ENCODE measurements at regions not wholly inside any gene's neighbourhood (a gene's known extent, or its start where the extent isn't known, plus 50 kb on each side); places are given as distances from the start of the nearest gene placed in this dataset.
"Not testable (repeated sequence)": the region's sequence is repeated elsewhere in the genome, so short reads cannot be mapped to it uniquely, and the experiment has no call there.

DNA sequence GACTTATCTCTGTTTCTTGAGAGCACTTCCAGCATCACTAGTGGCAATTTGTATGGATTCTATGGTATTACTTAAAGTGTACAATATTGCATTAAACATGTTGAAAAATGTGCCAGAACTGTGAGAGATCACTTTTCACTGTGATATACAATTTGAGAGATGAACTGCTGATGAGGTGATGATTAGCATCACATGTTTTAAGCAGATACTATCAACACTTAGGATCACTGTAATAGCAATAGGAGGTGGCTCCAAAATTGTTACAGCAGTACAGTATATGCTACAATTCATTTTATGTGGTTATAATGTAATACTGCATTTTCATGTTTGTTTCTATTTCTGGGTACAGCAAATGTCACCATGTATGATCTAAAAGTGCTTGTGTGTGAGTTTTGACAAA is 570.0 kb downstream of the PTPRC start:
- DNase-seq (ENCODE audit: low read depth in 2 of 2), result no peak

DNA sequence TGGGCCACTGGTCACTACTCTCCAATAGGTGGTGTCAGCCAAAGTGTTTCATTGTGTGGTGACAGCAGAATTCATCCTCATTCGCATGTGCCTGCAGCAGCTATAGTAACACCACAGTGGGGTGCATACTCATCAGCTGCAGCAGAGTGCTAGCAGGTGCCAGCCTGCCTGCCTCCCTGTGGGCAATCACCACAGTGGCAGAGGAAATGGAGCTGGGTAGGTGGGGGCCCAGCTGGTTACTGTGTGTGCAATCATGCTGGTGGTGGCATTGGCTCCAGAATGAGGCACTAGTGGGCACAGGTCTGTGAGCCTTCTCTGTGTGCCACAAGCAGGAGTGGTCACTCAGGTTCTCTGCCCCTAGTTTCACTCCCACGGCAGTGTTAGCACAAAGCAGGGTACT is 579.2 kb downstream of the PTPRC start:
- DNase-seq (ENCODE audit: low read depth in 2 of 2), result no peak

- DNase-seq (ENCODE audit: low read depth in 2 of 2), result no peak
These were observed 579.7 kb downstream of the PTPRC start for GRCh38 chr1:199218533-199218932.

DNA sequence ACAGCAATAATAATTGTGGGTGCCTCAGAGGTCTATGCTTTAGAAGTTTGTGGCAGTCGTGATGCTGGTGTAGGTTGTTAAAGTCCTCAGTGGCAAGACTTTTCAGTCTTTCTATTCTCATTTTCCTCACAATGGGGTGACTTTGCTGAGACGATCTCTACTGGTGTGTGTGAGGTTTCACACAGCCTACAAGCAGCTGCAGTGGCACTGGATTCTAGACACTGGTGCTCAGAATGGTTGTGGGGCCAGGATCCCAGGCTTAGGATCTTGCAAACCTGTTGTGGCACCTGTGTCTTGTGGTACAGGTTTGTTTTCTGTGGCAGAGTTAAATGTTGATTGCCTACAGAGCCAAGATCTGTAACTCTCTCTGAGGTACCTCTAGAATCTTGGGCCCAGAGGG is 581.2 kb downstream of the PTPRC start:
- DNase-seq (ENCODE audit: low read depth in 2 of 2), result no peak

DNA sequence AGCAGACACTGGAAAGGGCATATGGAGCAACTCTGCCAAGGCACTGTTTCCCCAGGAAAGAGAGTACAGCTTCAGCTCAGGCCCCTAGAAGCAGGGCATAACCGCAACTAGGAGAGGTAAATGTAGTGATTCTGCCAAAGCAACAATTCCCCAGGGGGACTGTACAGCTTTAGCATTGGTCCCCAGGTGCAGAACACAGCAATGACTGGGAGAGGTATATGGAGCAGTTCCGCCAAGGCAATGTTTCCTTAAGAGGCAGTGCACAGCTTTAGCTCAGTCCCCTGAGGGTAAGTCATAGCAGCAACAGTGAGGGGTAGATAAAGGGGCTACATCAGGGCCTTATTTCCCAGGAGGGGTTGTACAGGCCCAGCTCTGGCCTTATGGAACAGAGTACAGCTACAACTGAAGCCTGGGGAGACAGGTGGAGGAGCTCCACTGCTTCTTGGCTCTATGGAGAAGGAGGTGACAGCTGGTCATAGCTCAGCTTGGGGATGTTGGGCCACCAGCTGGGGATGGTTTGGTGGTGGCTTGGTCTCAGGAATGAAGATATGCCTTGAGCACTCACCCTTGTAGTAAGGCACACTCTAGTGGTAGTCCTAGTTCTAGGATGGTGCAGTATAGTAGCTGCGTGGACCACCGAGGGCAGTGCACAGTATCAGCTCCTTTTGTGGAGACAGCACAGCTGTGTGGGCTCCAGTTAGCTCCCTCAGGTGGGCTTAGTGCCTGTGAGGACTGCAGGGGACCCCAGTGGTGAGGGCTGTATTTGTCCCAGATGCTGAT is 582.7 kb downstream of the PTPRC start:
- DNase-seq (ENCODE audit: low read depth in 2 of 2), result no peak

GRCh38 chr1:199223936-199224335 is 585.1 kb downstream of the PTPRC start:
- no peak for DNase-seq (ENCODE audit: low read depth in 2 of 2)

GRCh38 chr1:199226163-199226562 is 587.3 kb downstream of the PTPRC start:
- no peak for DNase-seq (ENCODE audit: low read depth in 2 of 2)

GRCh38 chr1:199242147-199242546 is 603.3 kb downstream of the PTPRC start:
- no peak for DNase-seq (ENCODE audit: low read depth in 2 of 2)

DNA sequence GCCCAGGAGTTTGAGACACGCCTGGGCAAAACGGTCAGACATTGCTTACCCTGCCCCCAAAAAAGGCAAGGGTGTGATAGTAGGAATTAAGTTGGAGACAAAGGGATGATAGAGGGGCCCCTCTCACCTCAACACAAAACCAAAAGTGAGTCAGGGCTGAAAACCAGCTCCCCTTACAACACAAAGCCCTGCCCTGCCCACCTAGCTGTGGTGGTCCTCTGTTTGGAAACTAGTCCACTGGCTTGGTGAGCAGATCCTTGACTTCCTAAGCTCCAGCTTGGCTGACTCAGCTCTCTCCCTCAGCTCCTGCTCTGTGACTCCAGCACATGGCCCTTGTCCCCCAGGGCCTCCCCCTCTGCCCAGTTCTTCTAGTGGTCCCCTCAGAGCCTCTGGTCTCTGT is 603.8 kb downstream of the PTPRC start:
- DNase-seq (ENCODE audit: low read depth in 2 of 2), result no peak

- peak; percentile 53 to 55 for DNase-seq (ENCODE audit: low read depth in 2 of 2)
These were observed 604.7 kb downstream of the PTPRC start for GRCh38 chr1:199243423-199244061.

- no peak for DNase-seq (ENCODE audit: low read depth in 2 of 2)
These were observed 607.1 kb downstream of the PTPRC start for GRCh38 chr1:199245946-199246345.

DNA sequence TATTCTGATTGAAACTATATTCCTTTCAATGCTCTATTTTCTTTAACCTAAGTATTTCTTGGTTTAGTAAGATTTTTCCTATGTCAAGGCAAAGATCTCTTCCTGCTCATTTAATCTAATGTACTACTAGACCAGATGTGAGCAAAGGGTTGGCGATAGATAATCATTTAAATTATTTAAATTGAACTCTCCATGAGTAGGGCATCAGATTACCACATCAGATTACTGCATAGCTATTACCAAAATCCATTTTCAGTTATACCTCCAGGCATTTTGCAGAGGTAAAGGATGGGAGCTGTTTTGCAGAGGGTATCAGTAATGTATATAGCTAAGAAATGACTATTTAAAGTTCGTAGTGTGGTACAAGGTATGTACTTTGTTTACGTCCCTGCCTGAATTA is 607.9 kb downstream of the PTPRC start:
- DNase-seq (ENCODE audit: low read depth in 2 of 2), result no peak

GRCh38 chr1:199247891-199248290 is 609.1 kb downstream of the PTPRC start:
- DNase-seq (ENCODE audit: low read depth in 2 of 2), result no peak

- DNase-seq (ENCODE audit: low read depth in 2 of 2), result not testable (repeated sequence)
These were observed 615.2 kb downstream of the PTPRC start for GRCh38 chr1:199254040-199254439.

- DNase-seq (ENCODE audit: low read depth in 2 of 2), result no peak
These were observed 622.5 kb downstream of the PTPRC start for GRCh38 chr1:199261328-199261727.

DNA sequence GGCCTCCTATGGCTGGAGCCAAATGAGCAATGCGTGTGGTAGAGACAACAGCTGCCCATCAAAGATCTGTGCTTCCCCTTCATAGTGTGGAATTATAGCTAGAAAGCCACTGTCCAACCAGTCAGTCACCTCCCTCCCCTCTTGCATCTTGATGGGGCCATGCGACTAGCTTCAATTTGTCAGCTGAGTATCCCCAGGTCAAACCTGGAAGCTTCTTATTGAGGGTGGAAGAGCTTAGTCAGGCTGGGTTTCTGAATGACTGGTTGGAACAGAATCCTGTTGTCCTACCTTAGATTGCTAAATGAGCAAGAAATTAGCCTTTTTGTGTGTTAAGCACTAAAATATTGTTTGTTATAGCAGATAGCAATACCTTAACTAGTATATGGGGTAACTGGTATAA is 625.4 kb downstream of the PTPRC start:
- no peak for DNase-seq (ENCODE audit: low read depth in 2 of 2)

DNA sequence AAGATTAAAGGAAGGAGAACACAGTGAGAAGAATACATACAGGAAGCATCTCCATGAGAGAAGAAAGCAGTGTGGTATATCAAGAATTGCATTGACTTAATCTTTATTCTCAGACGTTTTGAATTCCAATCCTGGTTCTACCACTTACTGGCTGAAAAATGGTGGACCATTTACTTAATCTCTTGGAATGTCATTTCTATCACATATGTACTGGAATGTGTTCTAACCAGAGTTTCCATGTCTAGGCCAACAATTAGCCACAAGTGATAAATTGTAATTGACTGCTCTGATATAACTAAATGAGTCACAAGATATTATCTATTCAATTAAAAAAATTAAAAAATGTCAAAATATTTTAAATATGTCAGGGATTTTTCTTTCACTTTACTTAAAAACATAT is 626.1 kb downstream of the PTPRC start:
- DNase-seq (ENCODE audit: low read depth in 2 of 2), result no peak

GRCh38 chr1:199265319-199265718 is 626.5 kb downstream of the PTPRC start:
- no peak for DNase-seq (ENCODE audit: low read depth in 2 of 2)

DNA sequence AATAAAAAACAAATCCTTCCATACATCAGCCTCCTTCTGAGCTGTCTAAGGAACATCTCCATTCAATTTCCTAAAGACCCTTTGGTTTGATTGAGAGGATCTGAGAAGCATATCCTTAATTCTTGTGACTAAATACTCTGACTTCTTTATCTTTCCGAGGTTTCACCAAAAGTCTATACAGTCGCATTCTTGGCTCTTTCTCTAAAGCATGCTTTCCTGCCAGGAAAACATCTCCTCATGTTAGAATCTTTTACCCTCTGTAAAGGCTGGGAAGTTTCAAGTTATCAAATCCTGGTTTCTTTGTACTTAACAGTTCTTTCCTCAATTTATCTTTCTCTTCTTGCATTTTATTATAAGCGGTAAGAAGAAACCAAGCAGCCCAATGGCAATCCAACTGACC is 630.4 kb downstream of the PTPRC start:
- no peak for DNase-seq (ENCODE audit: low read depth in 2 of 2)

DNA sequence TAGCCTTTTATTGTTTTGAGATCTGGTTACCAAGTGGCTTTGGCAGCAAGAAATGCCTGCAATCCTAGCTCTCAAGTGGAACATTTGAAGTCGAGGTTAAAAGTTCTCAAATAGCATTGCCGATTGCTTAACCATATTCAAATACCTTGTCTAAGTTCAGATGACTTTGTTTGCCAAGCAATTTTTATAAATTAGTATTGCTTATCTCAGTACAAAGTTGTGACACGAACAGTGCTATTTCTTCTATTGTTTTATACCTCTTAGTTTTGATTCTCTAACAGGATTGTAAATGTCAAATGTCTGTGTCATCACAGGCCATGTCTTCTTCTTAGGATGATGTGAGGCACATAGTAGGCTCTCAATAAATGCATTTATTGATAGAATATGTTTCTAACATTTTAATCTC is 633.3 kb downstream of the PTPRC start:
- DNase-seq (ENCODE audit: low read depth in 2 of 2), result no peak

DNA sequence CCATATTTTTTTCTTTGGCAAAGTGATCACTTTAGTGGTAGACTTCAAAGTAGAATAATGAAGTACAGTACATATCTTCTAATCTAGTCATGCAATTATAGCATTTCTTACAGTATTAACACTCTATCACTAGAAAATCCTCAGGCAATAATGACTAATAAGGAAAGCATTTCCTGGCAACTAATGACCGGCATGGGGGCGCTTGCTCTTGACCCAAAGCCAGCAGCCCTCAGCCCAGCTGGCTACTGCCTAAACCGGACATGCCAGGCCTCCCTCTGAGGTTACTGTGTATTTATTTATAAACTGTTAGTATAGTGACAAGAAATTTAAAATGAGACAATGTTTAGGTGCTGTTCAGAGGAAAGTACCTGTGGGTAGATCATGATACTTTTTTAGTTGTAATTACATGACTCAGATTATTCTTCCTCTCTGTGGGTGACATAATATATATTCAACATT is 633.8 kb downstream of the PTPRC start:
- DNase-seq (ENCODE audit: low read depth in 2 of 2), result no peak

DNA sequence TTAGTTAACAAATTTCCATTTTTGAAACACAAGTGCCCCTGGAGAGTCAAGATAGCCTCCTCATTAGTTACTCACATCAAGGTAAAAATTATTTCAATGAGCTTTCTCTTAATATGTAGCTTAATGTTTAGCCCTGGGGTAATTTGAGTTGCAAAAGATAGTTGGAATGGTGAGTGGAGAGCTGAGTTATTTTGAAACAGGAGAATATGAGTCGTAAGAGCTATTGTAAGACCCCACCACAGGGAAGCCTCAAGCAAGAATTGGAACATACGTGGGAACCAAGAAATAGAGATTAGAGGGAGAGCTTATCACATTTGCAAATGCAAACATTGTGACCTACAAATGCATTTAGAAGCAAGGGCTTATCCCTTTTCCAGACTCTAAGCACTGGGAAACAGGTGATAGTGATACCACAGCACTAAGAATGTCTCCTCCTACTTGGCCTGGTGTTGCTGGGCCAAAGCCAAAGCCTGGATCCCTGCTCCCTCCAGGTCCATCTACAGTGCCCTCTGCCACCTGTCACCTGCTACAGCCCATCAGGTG is 635.1 kb downstream of the PTPRC start:
- no peak for DNase-seq (ENCODE audit: low read depth in 2 of 2)

- no peak for DNase-seq (ENCODE audit: low read depth in 2 of 2)
These were observed 640.2 kb downstream of the PTPRC start for GRCh38 chr1:199279067-199279466.
